ENCODE measurements at regions not wholly inside any gene's neighbourhood (a gene's known extent, or its start where the extent isn't known, plus 50 kb on each side); places are given as distances from the start of the nearest gene placed in this dataset.

DNA sequence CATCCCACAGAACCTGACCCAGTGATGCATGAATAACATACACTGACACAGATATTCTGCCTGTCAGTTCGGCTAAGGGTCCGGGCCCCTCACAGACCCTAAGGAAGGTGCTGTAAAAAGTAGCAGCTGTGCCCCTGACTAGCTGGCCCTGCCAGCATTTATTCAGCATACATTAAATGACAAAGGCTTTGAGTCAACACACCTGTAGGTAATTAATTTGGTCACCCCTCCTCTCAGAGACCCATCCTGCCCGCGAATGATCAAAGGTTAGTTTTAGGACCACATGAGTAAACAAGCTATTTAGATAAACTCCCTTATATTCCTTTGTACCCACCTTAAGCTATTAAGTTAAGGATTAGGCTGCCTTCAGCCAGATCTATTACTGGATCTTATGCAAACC is 429.0 kb upstream of the NWD2 start:
- no peaks in the 10 kb centered on the region for H3K36me3 Mint-ChIP-seq (ENCODE audit: low read depth, unreplicated experiment)
- H3K27me3 Mint-ChIP-seq (ENCODE audit: unreplicated experiment): no peaks in the 10 kb centered on the region
- no peaks in the 10 kb centered on the region for H3K9me3 Mint-ChIP-seq (ENCODE audit: unreplicated experiment)
- DNase-seq (ENCODE audit: low spot score): no peak
- H3K4me1 Mint-ChIP-seq (ENCODE audit: unreplicated experiment): no peaks in the 10 kb centered on the region
- H3K27ac Mint-ChIP-seq (ENCODE audit: unreplicated experiment): no peak overlapping the region
- H3K4me3 Mint-ChIP-seq (ENCODE audit: unreplicated experiment): no peak overlapping the region
- TF ChIP-seq, protein P1, sequence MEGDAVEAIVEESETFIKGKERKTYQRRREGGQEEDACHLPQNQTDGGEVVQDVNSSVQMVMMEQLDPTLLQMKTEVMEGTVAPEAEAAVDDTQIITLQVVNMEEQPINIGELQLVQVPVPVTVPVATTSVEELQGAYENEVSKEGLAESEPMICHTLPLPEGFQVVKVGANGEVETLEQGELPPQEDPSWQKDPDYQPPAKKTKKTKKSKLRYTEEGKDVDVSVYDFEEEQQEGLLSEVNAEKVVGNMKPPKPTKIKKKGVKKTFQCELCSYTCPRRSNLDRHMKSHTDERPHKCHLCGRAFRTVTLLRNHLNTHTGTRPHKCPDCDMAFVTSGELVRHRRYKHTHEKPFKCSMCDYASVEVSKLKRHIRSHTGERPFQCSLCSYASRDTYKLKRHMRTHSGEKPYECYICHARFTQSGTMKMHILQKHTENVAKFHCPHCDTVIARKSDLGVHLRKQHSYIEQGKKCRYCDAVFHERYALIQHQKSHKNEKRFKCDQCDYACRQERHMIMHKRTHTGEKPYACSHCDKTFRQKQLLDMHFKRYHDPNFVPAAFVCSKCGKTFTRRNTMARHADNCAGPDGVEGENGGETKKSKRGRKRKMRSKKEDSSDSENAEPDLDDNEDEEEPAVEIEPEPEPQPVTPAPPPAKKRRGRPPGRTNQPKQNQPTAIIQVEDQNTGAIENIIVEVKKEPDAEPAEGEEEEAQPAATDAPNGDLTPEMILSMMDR (IDR thresholded peaks at IDR 0.05; ENCODE audit: unreplicated experiment): no peak

DNA sequence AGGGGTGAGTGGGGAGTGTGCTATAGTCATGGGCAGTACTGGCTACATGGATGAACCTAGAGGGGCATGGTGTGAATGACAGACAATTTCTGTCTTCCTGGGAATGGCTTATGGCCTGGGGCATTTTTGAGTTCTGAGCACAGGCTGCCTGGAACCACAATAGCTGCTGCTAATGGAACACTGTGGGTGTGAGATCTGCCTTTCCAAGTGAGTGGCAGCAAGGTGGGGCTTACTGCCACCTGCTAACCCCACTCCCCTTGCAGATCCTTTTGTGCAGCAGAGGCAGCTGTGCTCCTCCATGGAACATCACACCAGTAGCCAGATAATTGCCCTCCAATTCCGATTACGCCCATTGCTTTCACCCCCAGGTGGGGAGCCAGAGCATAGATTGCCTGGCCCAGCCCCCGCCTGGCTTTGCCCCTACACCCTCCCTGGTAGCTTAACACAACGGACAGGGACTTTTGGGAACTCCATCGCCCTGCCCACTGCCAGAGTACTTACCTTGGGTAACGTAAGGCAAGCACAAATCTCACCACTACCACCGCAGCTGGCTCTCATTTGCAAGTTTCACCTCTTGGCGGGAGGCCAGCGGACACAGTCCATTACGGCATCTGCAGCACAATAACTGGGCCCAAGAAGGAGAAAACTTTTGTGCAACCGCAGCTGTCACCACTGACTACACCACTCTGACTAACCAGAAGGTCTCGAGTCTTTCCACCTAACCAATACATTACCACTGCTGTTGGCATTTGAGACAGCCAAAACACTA is 421.2 kb upstream of the NWD2 start:
- Mint-ChIP-seq H3K27me3 (ENCODE audit: unreplicated experiment) (peaks cover 4% of the 10 kb centered on the region), H3K27ac (ENCODE audit: unreplicated experiment) (no peak overlapping the region), H3K9me3 (ENCODE audit: unreplicated experiment) (no peaks in the 10 kb centered on the region), H3K4me3 (ENCODE audit: unreplicated experiment) (no peak overlapping the region), H3K36me3 (ENCODE audit: low read depth, unreplicated experiment) (no peaks in the 10 kb centered on the region), H3K4me1 (ENCODE audit: unreplicated experiment) (no peaks in the 10 kb centered on the region)
- TF ChIP-seq, protein P1 (IDR thresholded peaks at IDR 0.05; ENCODE audit: unreplicated experiment): no peak
- DNase-seq (ENCODE audit: low spot score): no peak

DNA sequence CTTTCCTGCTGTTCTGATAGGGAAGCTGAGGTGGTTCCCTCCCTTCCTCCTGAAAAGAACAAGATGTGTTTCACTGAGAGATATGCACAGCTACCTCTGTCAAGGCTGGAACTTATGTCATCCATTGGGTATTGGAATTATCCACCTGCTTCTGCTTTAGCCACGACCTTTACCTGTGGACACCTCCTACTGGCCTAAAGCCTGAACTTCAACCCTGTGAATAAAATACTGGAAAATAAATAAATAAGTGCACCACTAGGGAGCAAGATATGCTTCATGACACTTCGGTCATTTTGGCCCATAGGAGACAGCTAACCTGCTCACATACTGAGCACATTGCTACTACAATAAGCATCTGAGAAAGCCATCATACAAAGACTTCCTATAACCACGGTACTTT is 419.9 kb upstream of the NWD2 start:
- Mint-ChIP-seq H3K4me1 (ENCODE audit: unreplicated experiment) (no peaks in the 10 kb centered on the region), H3K4me3 (ENCODE audit: unreplicated experiment) (no peak overlapping the region), H3K9me3 (ENCODE audit: unreplicated experiment) (no peaks in the 10 kb centered on the region), H3K27me3 (ENCODE audit: unreplicated experiment) (peaks cover 4% of the 10 kb centered on the region), H3K36me3 (ENCODE audit: low read depth, unreplicated experiment) (no peaks in the 10 kb centered on the region), H3K27ac (ENCODE audit: unreplicated experiment) (no peak overlapping the region)
- TF ChIP-seq, protein P1 (IDR thresholded peaks at IDR 0.05; ENCODE audit: unreplicated experiment): peak; percentile 54
- DNase-seq (ENCODE audit: low spot score): no peak

DNA sequence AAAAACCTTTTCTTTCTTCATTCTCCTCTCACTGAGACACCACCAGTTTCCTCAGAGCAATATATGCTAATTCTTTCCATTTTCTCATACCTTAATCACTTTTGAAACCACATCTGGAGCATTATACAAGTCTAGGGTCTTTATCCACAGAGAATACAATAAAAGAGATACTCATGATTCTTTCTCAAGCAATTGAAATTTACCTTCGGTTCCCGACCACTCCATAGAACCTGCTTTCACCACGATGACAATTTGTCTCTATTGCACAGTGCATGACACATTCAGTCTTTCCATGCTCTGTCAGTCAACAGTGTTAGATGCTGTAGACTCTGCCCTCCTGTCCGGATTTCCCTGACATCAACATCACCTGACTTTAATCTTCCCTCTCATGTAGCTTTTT is 409.3 kb upstream of the NWD2 start:
- H3K27ac Mint-ChIP-seq (ENCODE audit: unreplicated experiment): no peak overlapping the region
- H3K4me1 Mint-ChIP-seq (ENCODE audit: unreplicated experiment): no peaks in the 10 kb centered on the region
- no peaks in the 10 kb centered on the region for H3K9me3 Mint-ChIP-seq (ENCODE audit: unreplicated experiment)
- no peaks in the 10 kb centered on the region for H3K27me3 Mint-ChIP-seq (ENCODE audit: unreplicated experiment)
- H3K36me3 Mint-ChIP-seq (ENCODE audit: low read depth, unreplicated experiment): no peaks in the 10 kb centered on the region
- no peak overlapping the region for H3K4me3 Mint-ChIP-seq (ENCODE audit: unreplicated experiment)
- TF ChIP-seq, protein P1 (IDR thresholded peaks at IDR 0.05; ENCODE audit: unreplicated experiment): no peak
- DNase-seq (ENCODE audit: low spot score): no peak

DNA sequence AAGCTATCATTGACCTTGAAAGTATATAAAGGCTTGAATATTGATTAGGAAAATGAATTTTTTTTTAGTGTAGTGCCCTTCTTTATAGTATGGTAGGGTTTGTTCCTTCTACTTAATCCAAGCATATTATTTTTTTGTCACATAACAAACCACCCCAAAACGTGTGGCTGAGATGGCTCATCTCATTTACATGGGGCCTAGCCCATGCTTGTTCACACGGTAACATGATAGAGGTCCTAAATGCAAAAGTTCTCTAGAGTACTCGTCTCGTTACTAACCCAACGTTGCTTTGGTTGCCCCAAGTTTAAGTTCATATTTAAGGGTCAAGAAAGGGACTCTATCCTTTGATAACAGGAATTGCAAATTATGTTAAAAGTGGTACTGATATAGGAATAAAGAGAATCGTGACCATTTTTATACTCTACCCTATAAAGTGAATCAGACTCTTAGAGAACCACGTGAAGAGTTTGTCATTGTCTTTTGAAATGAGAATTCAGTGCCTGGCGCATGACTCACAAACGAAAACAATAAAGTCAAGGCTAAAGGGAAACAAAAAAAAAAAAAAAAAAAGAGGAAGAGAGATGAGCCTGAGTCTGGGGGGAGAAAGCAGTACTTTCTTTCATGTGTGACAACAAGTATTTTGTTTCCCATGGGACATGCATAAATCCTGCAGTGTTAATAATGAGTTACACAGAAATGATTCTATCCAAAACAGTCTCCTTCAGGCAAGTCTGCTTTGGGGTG is 402.8 kb upstream of the NWD2 start:
- H3K4me3 Mint-ChIP-seq (ENCODE audit: unreplicated experiment): no peak overlapping the region
- no peaks in the 10 kb centered on the region for H3K27me3 Mint-ChIP-seq (ENCODE audit: unreplicated experiment)
- peaks cover 17% of the 10 kb centered on the region for H3K4me1 Mint-ChIP-seq (ENCODE audit: unreplicated experiment)
- no peak for DNase-seq (ENCODE audit: low spot score)
- no peaks in the 10 kb centered on the region for H3K36me3 Mint-ChIP-seq (ENCODE audit: low read depth, unreplicated experiment)
- no peaks in the 10 kb centered on the region for H3K9me3 Mint-ChIP-seq (ENCODE audit: unreplicated experiment)
- TF ChIP-seq, protein P1 (IDR thresholded peaks at IDR 0.05; ENCODE audit: unreplicated experiment): no peak
- H3K27ac Mint-ChIP-seq (ENCODE audit: unreplicated experiment): no peak overlapping the region
